HCT116 (cell line): ENCODE measurements at regions not wholly inside any gene's neighbourhood (a gene's known extent, or its start where the extent isn't known, plus 50 kb on each side); places are given as distances from the start of the nearest gene placed in this dataset.

Experiments
- ATAC-seq: fragments of 200-7000 bp; cut with Tn5 transposase; 2 replicates; pipeline ENCODE4 v1.9.1; 2020; ENCODE audit warnings: mild to moderate bottlenecking, moderate library complexity
- BruUV-seq: library from RNA; stranded (reverse); fragments of 400-500 nt; replicated peaks from 2 replicates; lab custom pipeline; 2021; lab: Mats Ljungman, UMichigan
- CTCF ChIA-PET: fragments of 300-600 bp; sonication (Branson Sonifier 250); formaldehyde crosslinking; loops from one replicate; lab custom pipeline; 2021; ENCODE audit warnings: antibody characterized with exemption; lab: Charles Lee
- POLR2A ChIA-PET: fragments of 300-600, 350-600 bp; sonication (Branson Sonifier 250); formaldehyde crosslinking; loops from one replicate; lab custom pipeline; 2021; ENCODE audit warnings: antibody characterized with exemption; lab: Charles Lee
- RAD21 ChIA-PET, 2 experiments: fragments of 300-600 bp; sonication (Branson Sonifier 250); formaldehyde crosslinking; loops; one replicate each; lab custom pipeline; 2023; ENCODE audit warnings: low total read pairs in 2 of 2; ENCODE audit not compliant: uncharacterized antibody in 2 of 2, unreplicated experiment in 2 of 2, low non-redundant PET in 1 of 2; lab: Charles Lee
- DNase-seq: peaks from one replicate; pipeline ENCODE4 v3.0.0-alpha.2; 2010; ENCODE audit warnings: low read depth, low spot score
- H2AFZ ChIP-seq: fragments of 200-600 bp; shearing (Covaris generic), sonication (generic); 2 replicates; pipeline ENCODE4 v1.6.1; 2017; ENCODE audit warnings: low read depth, mixed run types, mixed read lengths, antibody characterized with exemption, low read length; ENCODE audit not compliant: poor library complexity, severe bottlenecking
- H3K27ac ChIP-seq: 2 replicates; pipeline ENCODE4 v1.5.1; 2012; ENCODE audit warnings: low read depth, low read length
- H3K27me3 ChIP-seq: fragments of 200-600 bp; sonication (generic); 2 replicates; pipeline ENCODE4 v1.6.1; 2016; ENCODE audit warnings: mixed run types, low read length, mixed read lengths; ENCODE audit not compliant: insufficient read depth
- H3K36me3 ChIP-seq, 2 experiments: fragments of 200-500 bp in 1 of 2; fragments of 200-600 bp in 1 of 2; sonication (Bioruptor generic) in 1 of 2; sonication (generic) in 1 of 2; 2 replicates each; pipeline versions ENCODE4 v1.5.1 to v1.6.1; 2014 to 2016; ENCODE audit warnings: low read length in 2 of 2, inconsistent platforms in 1 of 2, mixed read lengths in 1 of 2, mixed run types in 1 of 2; ENCODE audit not compliant: insufficient read depth in 2 of 2, control insufficient read depth in 1 of 2
- H3K4me1 ChIP-seq, 2 experiments: fragments of 200-600 bp in 1 of 2; sonication (generic) in 1 of 2; 2 replicates each; pipeline versions ENCODE4 v1.5.1 to v1.6.1; 2012 to 2017; ENCODE audit warnings: low read length in 2 of 2, inconsistent platforms in 1 of 2, mild to moderate bottlenecking in 1 of 2, mixed read lengths in 1 of 2, mixed run types in 1 of 2, moderate library complexity in 1 of 2; ENCODE audit not compliant: insufficient read depth in 2 of 2, control insufficient read depth in 1 of 2
- H3K4me2 ChIP-seq: fragments of 200-600 bp; sonication (generic); 2 replicates; pipeline ENCODE4 v1.6.1; 2017; ENCODE audit warnings: mixed run types, low read length, mixed read lengths
- H3K4me3 ChIP-seq, 2 experiments: fragments of 200-600 bp in 1 of 2; sonication (generic) in 1 of 2; replicated peaks in 1 of 2; 2 replicates each; pipeline ENCODE4 v1.5.1; 2011 to 2016; ENCODE audit warnings: low read length in 2 of 2, control low read depth in 1 of 2, low read depth in 1 of 2, mild to moderate bottlenecking in 1 of 2, mixed read lengths in 1 of 2, mixed run types in 1 of 2
- H3K79me2 ChIP-seq: fragments of 200-600 bp; sonication (generic); 2 replicates; pipeline ENCODE4 v1.6.1; 2017; ENCODE audit warnings: mild to moderate bottlenecking, mixed run types, low read length, moderate library complexity, mixed read lengths; ENCODE audit not compliant: insufficient read depth
- H3K9ac ChIP-seq: fragments of 200-600 bp; sonication (generic); 2 replicates; pipeline ENCODE4 v1.6.1; 2016; ENCODE audit warnings: low read length, mixed read lengths
- H3K9me2 ChIP-seq: fragments of 200-600 bp; sonication (generic), shearing (Covaris generic); 2 replicates; pipeline ENCODE4 v1.6.1; 2017; ENCODE audit warnings: mixed run types, mild to moderate bottlenecking, moderate library complexity; ENCODE audit not compliant: insufficient read depth
- H3K9me3 ChIP-seq, 2 experiments: fragments of 200-500 bp in 1 of 2; fragments of 200-600 bp in 1 of 2; sonication (Bioruptor generic) in 1 of 2; sonication (generic) in 1 of 2; 2 replicates each; pipeline ENCODE4 v1.6.1; 2014 to 2017; ENCODE audit warnings: low read length in 2 of 2, mixed read lengths in 2 of 2, inconsistent platforms in 1 of 2, low read depth in 1 of 2, mild to moderate bottlenecking in 1 of 2, mixed run types in 1 of 2, moderate library complexity in 1 of 2; ENCODE audit not compliant: control insufficient read depth in 1 of 2, insufficient read depth in 1 of 2
- H4K20me1 ChIP-seq: fragments of 200-600 bp; sonication (generic), shearing (Covaris generic); 2 replicates; pipeline ENCODE4 v1.6.1; 2017; ENCODE audit warnings: mixed run types, mild to moderate bottlenecking, moderate library complexity; ENCODE audit not compliant: insufficient read depth
- CEBPB ChIP-seq: IDR thresholded peaks from 2 replicates; pipeline ENCODE4 v1.6.1; 2012; ENCODE audit warnings: low read depth
- EGR1 ChIP-seq: IDR thresholded peaks from 2 replicates; pipeline ENCODE4 v1.6.1; 2012; ENCODE audit warnings: low read depth
- ELF1 ChIP-seq: IDR thresholded peaks from 2 replicates; pipeline ENCODE4 v1.6.1; 2012; ENCODE audit warnings: low read depth, borderline replicate concordance
- EZH2 ChIP-seq: fragments of 200-600 bp; sonication (generic); IDR thresholded peaks from 2 replicates; pipeline ENCODE4 v1.6.1; 2017; ENCODE audit warnings: antibody characterized with exemption, mixed run types
- POLR2A ChIP-seq: IDR thresholded peaks from 2 replicates; pipeline ENCODE4 v1.7.0; 2011; ENCODE audit warnings: borderline replicate concordance; ENCODE audit not compliant: insufficient read depth, insufficient read length; ENCODE audit errors: extremely low read depth
- POLR2AphosphoS5 ChIP-seq: IDR thresholded peaks from 2 replicates; pipeline ENCODE4 v1.6.1; 2011; ENCODE audit warnings: mild to moderate bottlenecking, low read depth, low read length, moderate library complexity
- RAD21 ChIP-seq: IDR thresholded peaks from 2 replicates; pipeline ENCODE4 v1.6.1; 2012; ENCODE audit warnings: low read depth, mild to moderate bottlenecking
- SIN3A ChIP-seq: IDR thresholded peaks from 2 replicates; pipeline ENCODE4 v1.6.1; 2012; ENCODE audit warnings: low read depth
- SRF ChIP-seq: IDR thresholded peaks from 2 replicates; pipeline ENCODE4 v1.6.1; 2012; ENCODE audit warnings: low read depth
- TCF7L2 ChIP-seq: IDR thresholded peaks from 2 replicates; pipeline ENCODE4 v1.7.0; 2011; ENCODE audit warnings: borderline replicate concordance, inconsistent platforms; ENCODE audit not compliant: insufficient read depth, insufficient read length; ENCODE audit errors: extremely low read depth
- ZNF274 ChIP-seq: fragments of 200-500 bp; sonication (Bioruptor generic); IDR thresholded peaks from 2 replicates; pipeline ENCODE4 v1.6.1; 2014; ENCODE audit warnings: mild to moderate bottlenecking, low read depth, low read length, inconsistent platforms
- intact Hi-C: fragments of 100-400 bp; cut with micrococcal nuclease; formaldehyde crosslinking; loops from 2 replicates; pipeline ENCODE4 v1.10.0; 2022
- TF ChIP-seq, protein P1 (sequence below): IDR thresholded peaks from 2 replicates; pipeline ENCODE4 v1.6.1; 2012
- TF ChIP-seq, protein P2 (sequence below): IDR thresholded peaks from 2 replicates; pipeline ENCODE4 v1.6.1; 2012
- TF ChIP-seq, protein P3 (sequence below): IDR thresholded peaks from 2 replicates; pipeline ENCODE4 v1.6.1; 2012; ENCODE audit warnings: low read depth
- TF ChIP-seq, protein P4 (sequence below): IDR thresholded peaks from 2 replicates; pipeline ENCODE4 v1.6.1; 2011; ENCODE audit warnings: mild to moderate bottlenecking, low read length, moderate library complexity; ENCODE audit not compliant: insufficient replicate concordance; ENCODE audit errors: extremely low read depth
- TF ChIP-seq, protein P5 (sequence below), 3 experiments: fragments of 200-600 bp in 1 of 3; sonication (generic) in 1 of 3; IDR thresholded peaks in 2 of 3; conservative IDR thresholded peaks in 1 of 3; 2 replicates each; pipeline ENCODE4 v1.5.1; 2012 to 2017; ENCODE audit warnings: low read depth in 2 of 3, low read length in 2 of 3, antibody characterized with exemption in 1 of 3, borderline replicate concordance in 1 of 3, control low read depth in 1 of 3, mild to moderate bottlenecking in 1 of 3, mixed read lengths in 1 of 3, mixed run types in 1 of 3, moderate library complexity in 1 of 3; ENCODE audit not compliant: insufficient read depth in 1 of 3

DNA sequence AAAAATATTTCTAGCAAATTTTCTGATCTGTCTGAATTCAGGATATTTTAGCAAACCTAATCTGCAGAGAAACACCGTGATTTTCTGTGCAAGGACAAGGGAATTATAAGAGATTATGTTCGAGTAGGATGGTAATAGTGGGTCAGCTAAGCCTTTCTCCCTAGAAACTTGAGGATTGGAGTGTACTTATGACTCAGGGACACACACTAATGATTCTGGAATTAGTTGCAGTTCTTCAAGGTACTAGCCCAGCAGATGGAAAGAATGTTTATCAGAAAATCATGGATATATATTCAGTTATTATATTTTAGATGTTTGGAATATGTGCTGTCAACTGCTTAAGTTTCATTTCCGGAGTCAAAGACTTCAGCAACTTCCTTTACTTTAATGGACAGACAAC lies 177.1 kb upstream of the MAP3K7 start:
- no peaks in the 10 kb centered on the region for H3K9me3 ChIP-seq
- DNase-seq (no peak), ATAC-seq (no peak)
- H3K27me3 ChIP-seq, result peaks cover 35% of the 10 kb centered on the region
- ChIA-PET CTCF (no interaction called here), RAD21 (no interaction called here), POLR2A (no interaction called here)
- H3K4me3 ChIP-seq, result no peak overlapping the region
- intact Hi-C loops, result no loop called here
- no peaks in the 10 kb centered on the region for H3K4me1 ChIP-seq
- no TSS peak for BruUV-seq
- no peak overlapping the region for H3K27ac ChIP-seq
- H3K9ac ChIP-seq, result no peak overlapping the region
- TF ChIP-seq POLR2AphosphoS5, result no peak
- no peak for TF ChIP-seq CEBPB
- TF ChIP-seq, protein P1, sequence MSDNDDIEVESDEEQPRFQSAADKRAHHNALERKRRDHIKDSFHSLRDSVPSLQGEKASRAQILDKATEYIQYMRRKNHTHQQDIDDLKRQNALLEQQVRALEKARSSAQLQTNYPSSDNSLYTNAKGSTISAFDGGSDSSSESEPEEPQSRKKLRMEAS, result no peak
- no peak for TF ChIP-seq TCF7L2
- no peak for TF ChIP-seq SIN3A
- TF ChIP-seq, protein P2, sequence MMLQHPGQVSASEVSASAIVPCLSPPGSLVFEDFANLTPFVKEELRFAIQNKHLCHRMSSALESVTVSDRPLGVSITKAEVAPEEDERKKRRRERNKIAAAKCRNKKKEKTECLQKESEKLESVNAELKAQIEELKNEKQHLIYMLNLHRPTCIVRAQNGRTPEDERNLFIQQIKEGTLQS, result no peak
- no peak for TF ChIP-seq POLR2A
- TF ChIP-seq, protein P3, sequence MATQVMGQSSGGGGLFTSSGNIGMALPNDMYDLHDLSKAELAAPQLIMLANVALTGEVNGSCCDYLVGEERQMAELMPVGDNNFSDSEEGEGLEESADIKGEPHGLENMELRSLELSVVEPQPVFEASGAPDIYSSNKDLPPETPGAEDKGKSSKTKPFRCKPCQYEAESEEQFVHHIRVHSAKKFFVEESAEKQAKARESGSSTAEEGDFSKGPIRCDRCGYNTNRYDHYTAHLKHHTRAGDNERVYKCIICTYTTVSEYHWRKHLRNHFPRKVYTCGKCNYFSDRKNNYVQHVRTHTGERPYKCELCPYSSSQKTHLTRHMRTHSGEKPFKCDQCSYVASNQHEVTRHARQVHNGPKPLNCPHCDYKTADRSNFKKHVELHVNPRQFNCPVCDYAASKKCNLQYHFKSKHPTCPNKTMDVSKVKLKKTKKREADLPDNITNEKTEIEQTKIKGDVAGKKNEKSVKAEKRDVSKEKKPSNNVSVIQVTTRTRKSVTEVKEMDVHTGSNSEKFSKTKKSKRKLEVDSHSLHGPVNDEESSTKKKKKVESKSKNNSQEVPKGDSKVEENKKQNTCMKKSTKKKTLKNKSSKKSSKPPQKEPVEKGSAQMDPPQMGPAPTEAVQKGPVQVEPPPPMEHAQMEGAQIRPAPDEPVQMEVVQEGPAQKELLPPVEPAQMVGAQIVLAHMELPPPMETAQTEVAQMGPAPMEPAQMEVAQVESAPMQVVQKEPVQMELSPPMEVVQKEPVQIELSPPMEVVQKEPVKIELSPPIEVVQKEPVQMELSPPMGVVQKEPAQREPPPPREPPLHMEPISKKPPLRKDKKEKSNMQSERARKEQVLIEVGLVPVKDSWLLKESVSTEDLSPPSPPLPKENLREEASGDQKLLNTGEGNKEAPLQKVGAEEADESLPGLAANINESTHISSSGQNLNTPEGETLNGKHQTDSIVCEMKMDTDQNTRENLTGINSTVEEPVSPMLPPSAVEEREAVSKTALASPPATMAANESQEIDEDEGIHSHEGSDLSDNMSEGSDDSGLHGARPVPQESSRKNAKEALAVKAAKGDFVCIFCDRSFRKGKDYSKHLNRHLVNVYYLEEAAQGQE, result no peak
- no peak for TF ChIP-seq ZNF274
- TF ChIP-seq RAD21, result no peak
- TF ChIP-seq, protein P4, sequence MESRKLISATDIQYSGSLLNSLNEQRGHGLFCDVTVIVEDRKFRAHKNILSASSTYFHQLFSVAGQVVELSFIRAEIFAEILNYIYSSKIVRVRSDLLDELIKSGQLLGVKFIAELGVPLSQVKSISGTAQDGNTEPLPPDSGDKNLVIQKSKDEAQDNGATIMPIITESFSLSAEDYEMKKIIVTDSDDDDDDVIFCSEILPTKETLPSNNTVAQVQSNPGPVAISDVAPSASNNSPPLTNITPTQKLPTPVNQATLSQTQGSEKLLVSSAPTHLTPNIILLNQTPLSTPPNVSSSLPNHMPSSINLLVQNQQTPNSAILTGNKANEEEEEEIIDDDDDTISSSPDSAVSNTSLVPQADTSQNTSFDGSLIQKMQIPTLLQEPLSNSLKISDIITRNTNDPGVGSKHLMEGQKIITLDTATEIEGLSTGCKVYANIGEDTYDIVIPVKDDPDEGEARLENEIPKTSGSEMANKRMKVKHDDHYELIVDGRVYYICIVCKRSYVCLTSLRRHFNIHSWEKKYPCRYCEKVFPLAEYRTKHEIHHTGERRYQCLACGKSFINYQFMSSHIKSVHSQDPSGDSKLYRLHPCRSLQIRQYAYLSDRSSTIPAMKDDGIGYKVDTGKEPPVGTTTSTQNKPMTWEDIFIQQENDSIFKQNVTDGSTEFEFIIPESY, result no peak
- no peak for TF ChIP-seq SRF
- TF ChIP-seq EZH2, result no peak
- TF ChIP-seq ELF1, result no peak
- TF ChIP-seq EGR1, result no peak
- TF ChIP-seq, protein P5, sequence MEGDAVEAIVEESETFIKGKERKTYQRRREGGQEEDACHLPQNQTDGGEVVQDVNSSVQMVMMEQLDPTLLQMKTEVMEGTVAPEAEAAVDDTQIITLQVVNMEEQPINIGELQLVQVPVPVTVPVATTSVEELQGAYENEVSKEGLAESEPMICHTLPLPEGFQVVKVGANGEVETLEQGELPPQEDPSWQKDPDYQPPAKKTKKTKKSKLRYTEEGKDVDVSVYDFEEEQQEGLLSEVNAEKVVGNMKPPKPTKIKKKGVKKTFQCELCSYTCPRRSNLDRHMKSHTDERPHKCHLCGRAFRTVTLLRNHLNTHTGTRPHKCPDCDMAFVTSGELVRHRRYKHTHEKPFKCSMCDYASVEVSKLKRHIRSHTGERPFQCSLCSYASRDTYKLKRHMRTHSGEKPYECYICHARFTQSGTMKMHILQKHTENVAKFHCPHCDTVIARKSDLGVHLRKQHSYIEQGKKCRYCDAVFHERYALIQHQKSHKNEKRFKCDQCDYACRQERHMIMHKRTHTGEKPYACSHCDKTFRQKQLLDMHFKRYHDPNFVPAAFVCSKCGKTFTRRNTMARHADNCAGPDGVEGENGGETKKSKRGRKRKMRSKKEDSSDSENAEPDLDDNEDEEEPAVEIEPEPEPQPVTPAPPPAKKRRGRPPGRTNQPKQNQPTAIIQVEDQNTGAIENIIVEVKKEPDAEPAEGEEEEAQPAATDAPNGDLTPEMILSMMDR (IDR thresholded peaks at IDR 0.05 in 2 of 3, conservative IDR thresholded peaks at IDR 0.05 in 1 of 3; ENCODE audit: borderline replicate concordance in 1 of 3, insufficient read depth in 1 of 3, low read depth in 2 of 3, low read length in 2 of 3), result no peak
- H3K9me2 ChIP-seq, result no peaks in the 10 kb centered on the region
- H2AFZ ChIP-seq, result no peak overlapping the region
- no peaks in the 10 kb centered on the region for H3K79me2 ChIP-seq
- no peak overlapping the region for H3K4me2 ChIP-seq
- no peaks in the 10 kb centered on the region for H3K36me3 ChIP-seq
- H4K20me1 ChIP-seq, result no peaks in the 10 kb centered on the region
